ENCODE measurements at regions not wholly inside any gene's neighbourhood (a gene's known extent, or its start where the extent isn't known, plus 50 kb on each side); places are given as distances from the start of the nearest gene placed in this dataset.

DNA sequence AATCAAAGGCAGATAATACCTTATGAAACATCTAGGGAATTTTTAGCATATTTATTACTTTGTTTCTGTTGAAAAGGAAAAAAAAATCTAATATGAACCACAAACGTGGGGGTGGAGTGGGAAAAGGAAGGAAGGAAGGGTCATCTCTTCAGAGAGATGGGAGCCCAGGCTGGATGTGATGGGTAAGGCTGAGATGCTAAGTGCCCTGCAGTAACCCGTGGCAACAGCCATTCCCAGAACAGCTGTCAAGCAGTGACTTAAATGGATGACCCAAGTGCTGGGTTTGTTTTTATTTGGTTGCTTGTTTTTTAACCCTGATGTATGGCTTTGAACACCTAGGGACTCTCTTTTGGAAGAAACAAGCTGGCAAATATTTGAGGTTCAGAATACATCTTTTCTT lies 50.7 kb upstream of the KLF7 start:
- Histone ChIP-seq H3K79me2 (ENCODE audit: control insufficient read depth, insufficient read depth, low read length) (no peaks in the 10 kb centered on the region), H3K4me3 (ENCODE audit: control extremely low read depth in 1 of 5, extremely low read depth in 1 of 5, insufficient read depth in 1 of 5, low read depth in 2 of 5, low read length in 4 of 5) (no peak overlapping the region), H3K9me3 (ENCODE audit: control extremely low read depth in 1 of 3, control insufficient read depth in 2 of 3, insufficient read depth in 1 of 3, low read length in 2 of 3) (no peaks in the 10 kb centered on the region), H3K9ac (ENCODE audit: low read length) (no peak overlapping the region), H3K36me3 (replicated peaks in 1 of 2; ENCODE audit: control extremely low read depth in 1 of 2, control insufficient read depth in 1 of 2, extremely low read depth in 1 of 2, insufficient read depth in 2 of 2, low read length in 1 of 2) (no peaks in the 10 kb centered on the region), H2AFZ (ENCODE audit: insufficient read depth, low read depth, low read length, poor library complexity, severe bottlenecking) (no peak overlapping the region), H4K20me1 (ENCODE audit: control insufficient read depth, insufficient read depth, low read length, poor library complexity, severe bottlenecking) (no peaks in the 10 kb centered on the region), H3K4me1 (ENCODE audit: control insufficient read depth in 2 of 2, insufficient read depth in 2 of 2, low read length in 2 of 2) (no peaks in the 10 kb centered on the region), H3K27ac (ENCODE audit: low read length in 2 of 2) (no peak overlapping the region), H3K27me3 (replicated peaks in 1 of 4; ENCODE audit: control extremely low read depth in 1 of 4, control insufficient read depth in 3 of 4, insufficient read depth in 4 of 4, low read length in 3 of 4) (no peaks in the 10 kb centered on the region), H3K4me2 (replicated peaks; ENCODE audit: low read depth, low read length, poor library complexity, severe bottlenecking) (no peak overlapping the region)
- Mint-ChIP-seq H3K9me3 (ENCODE audit: insufficient read depth) (no peaks in the 10 kb centered on the region), H3K27me3 (peaks cover 3% of the 10 kb centered on the region), H3K4me3 (no peak overlapping the region), H3K4me1 (no peaks in the 10 kb centered on the region), H3K27ac (no peak overlapping the region)
- WGBS (ENCODE audit: insufficient coverage): 67% methylated on average over 1 of the region's 2 CpGs
- POLR2A ChIA-PET: no interaction called here
- CTCF ChIA-PET: no interaction called here
- ATAC-seq (ENCODE audit: low read depth) (no peak), DNase-seq (no peak)
- TF ChIP-seq, protein P1, sequence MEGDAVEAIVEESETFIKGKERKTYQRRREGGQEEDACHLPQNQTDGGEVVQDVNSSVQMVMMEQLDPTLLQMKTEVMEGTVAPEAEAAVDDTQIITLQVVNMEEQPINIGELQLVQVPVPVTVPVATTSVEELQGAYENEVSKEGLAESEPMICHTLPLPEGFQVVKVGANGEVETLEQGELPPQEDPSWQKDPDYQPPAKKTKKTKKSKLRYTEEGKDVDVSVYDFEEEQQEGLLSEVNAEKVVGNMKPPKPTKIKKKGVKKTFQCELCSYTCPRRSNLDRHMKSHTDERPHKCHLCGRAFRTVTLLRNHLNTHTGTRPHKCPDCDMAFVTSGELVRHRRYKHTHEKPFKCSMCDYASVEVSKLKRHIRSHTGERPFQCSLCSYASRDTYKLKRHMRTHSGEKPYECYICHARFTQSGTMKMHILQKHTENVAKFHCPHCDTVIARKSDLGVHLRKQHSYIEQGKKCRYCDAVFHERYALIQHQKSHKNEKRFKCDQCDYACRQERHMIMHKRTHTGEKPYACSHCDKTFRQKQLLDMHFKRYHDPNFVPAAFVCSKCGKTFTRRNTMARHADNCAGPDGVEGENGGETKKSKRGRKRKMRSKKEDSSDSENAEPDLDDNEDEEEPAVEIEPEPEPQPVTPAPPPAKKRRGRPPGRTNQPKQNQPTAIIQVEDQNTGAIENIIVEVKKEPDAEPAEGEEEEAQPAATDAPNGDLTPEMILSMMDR (IDR thresholded peaks at IDR 0.05): no peak
- intact Hi-C loops (cut with micrococcal nuclease): no loop called here

DNA sequence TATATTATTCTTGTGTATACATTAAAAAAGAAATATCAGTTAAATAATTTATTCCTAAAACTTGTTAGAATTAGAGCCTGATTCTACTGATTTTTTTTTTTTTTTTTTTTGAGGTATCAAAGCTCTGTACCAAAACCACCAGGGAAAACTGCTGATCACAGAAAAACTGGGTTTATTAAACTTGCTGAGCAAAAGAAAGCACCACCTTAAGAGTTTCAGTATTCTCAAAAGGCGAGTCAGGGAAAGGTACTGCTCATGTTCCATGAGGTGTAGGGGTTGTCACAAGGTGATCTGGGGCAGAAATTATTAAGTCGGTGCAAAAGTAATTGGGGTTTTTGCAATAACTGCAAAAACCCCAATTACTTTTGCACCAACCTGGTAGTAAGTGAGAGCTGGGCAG lies 51.7 kb upstream of the KLF7 start:
- Mint-ChIP-seq H3K27me3 (peaks cover 3% of the 10 kb centered on the region), H3K27ac (no peak overlapping the region), H3K4me1 (no peaks in the 10 kb centered on the region), H3K4me3 (no peak overlapping the region), H3K9me3 (ENCODE audit: insufficient read depth) (no peaks in the 10 kb centered on the region)
- CTCF ChIA-PET: no interaction called here
- Histone ChIP-seq H3K4me1 (ENCODE audit: control insufficient read depth in 2 of 2, insufficient read depth in 2 of 2, low read length in 2 of 2) (no peaks in the 10 kb centered on the region), H3K9me3 (ENCODE audit: control extremely low read depth in 1 of 3, control insufficient read depth in 2 of 3, insufficient read depth in 1 of 3, low read length in 2 of 3) (no peaks in the 10 kb centered on the region), H3K27ac (ENCODE audit: low read length in 2 of 2) (no peak overlapping the region), H4K20me1 (ENCODE audit: control insufficient read depth, insufficient read depth, low read length, poor library complexity, severe bottlenecking) (no peaks in the 10 kb centered on the region), H3K36me3 (replicated peaks in 1 of 2; ENCODE audit: control extremely low read depth in 1 of 2, control insufficient read depth in 1 of 2, extremely low read depth in 1 of 2, insufficient read depth in 2 of 2, low read length in 1 of 2) (no peaks in the 10 kb centered on the region), H2AFZ (ENCODE audit: insufficient read depth, low read depth, low read length, poor library complexity, severe bottlenecking) (no peak overlapping the region), H3K27me3 (replicated peaks in 1 of 4; ENCODE audit: control extremely low read depth in 1 of 4, control insufficient read depth in 3 of 4, insufficient read depth in 4 of 4, low read length in 3 of 4) (no peaks in the 10 kb centered on the region), H3K4me2 (replicated peaks; ENCODE audit: low read depth, low read length, poor library complexity, severe bottlenecking) (no peak overlapping the region), H3K4me3 (ENCODE audit: control extremely low read depth in 1 of 5, extremely low read depth in 1 of 5, insufficient read depth in 1 of 5, low read depth in 2 of 5, low read length in 4 of 5) (no peak overlapping the region), H3K79me2 (ENCODE audit: control insufficient read depth, insufficient read depth, low read length) (no peaks in the 10 kb centered on the region), H3K9ac (ENCODE audit: low read length) (no peak overlapping the region)
- POLR2A ChIA-PET: no interaction called here
- TF ChIP-seq, protein P1 (IDR thresholded peaks at IDR 0.05): no peak
- no peak for TF ChIP-seq EZH2 (IDR thresholded peaks at IDR 0.05; ENCODE audit: borderline replicate concordance, insufficient read depth, low read depth, low read length, poor library complexity, severe bottlenecking)
- DNase-seq (no peak), ATAC-seq (ENCODE audit: low read depth) (no peak)
- WGBS (ENCODE audit: insufficient coverage): 100% methylated on average over 1 of the region's 2 CpGs
- intact Hi-C loops (cut with micrococcal nuclease): no loop called here

Measured in B cell (primary cell).